ENCODE measurements at regions not wholly inside any gene's neighbourhood (a gene's known extent, or its start where the extent isn't known, plus 50 kb on each side); places are given as distances from the start of the nearest gene placed in this dataset.
"Not testable (repeated sequence)": the region's sequence is repeated elsewhere in the genome, so short reads cannot be mapped to it uniquely, and the experiment has no call there.

GRCh38 chr1:228882041-228882770, 146.9 kb downstream of the RHOU start:
- no peak for ATAC-seq (replicated peaks)
- no peaks in the 10 kb centered on the region for H3K4me1 Mint-ChIP-seq
- H3K4me3 Mint-ChIP-seq: no peak overlapping the region
- H3K36me3 Mint-ChIP-seq (ENCODE audit: low read depth): no peaks in the 10 kb centered on the region
- no peaks in the 10 kb centered on the region for H3K27me3 Mint-ChIP-seq
- H3K27ac Mint-ChIP-seq: no peak overlapping the region
- H3K9me3 Mint-ChIP-seq: no peaks in the 10 kb centered on the region

GRCh38 chr1:228882771-228883450, 147.6 kb downstream of the RHOU start:
- no peak for ATAC-seq (replicated peaks)
- Mint-ChIP-seq H3K4me3 (no peak overlapping the region), H3K27me3 (no peaks in the 10 kb centered on the region), H3K4me1 (no peaks in the 10 kb centered on the region), H3K36me3 (ENCODE audit: low read depth) (no peaks in the 10 kb centered on the region), H3K9me3 (no peaks in the 10 kb centered on the region), H3K27ac (no peak overlapping the region)

- ATAC-seq (replicated peaks): no peak
These were observed 148.3 kb downstream of the RHOU start for GRCh38 chr1:228883535-228883934.

DNA sequence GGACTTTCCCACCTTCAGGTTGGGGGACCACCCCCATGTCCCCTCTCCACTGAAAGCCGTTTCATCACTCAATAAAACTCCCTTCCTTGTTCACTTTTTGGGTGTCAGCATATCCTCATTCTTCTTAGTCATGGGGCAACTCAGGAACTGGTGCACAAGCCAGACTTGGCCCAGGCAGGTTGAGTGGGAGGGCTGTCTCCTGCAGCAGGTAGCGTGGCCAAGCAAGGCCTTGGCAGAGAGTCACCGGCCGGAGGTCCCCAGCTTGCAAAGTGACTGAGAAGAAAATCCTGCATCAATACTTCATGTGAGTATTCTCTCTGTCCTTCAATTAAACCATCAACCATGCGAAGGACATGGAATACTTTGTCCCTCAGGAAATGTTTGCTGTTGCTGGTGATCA, 148.9 kb downstream of the RHOU start:
- no peaks in the 10 kb centered on the region for H3K27me3 Mint-ChIP-seq
- ATAC-seq (replicated peaks): no peak
- no peak overlapping the region for H3K4me3 Mint-ChIP-seq
- no peaks in the 10 kb centered on the region for H3K9me3 Mint-ChIP-seq
- no peaks in the 10 kb centered on the region for H3K4me1 Mint-ChIP-seq
- no peak overlapping the region for H3K27ac Mint-ChIP-seq
- no peaks in the 10 kb centered on the region for H3K36me3 Mint-ChIP-seq (ENCODE audit: low read depth)

More at GRCh38 chr1:228883535-228883934, 148.3 kb downstream of the RHOU start:
- H3K4me1 Mint-ChIP-seq: no peaks in the 10 kb centered on the region
- no peak overlapping the region for H3K27ac Mint-ChIP-seq
- no peaks in the 10 kb centered on the region for H3K27me3 Mint-ChIP-seq
- no peaks in the 10 kb centered on the region for H3K36me3 Mint-ChIP-seq (ENCODE audit: low read depth)
- H3K9me3 Mint-ChIP-seq: no peaks in the 10 kb centered on the region
- H3K4me3 Mint-ChIP-seq: no peak overlapping the region

DNA sequence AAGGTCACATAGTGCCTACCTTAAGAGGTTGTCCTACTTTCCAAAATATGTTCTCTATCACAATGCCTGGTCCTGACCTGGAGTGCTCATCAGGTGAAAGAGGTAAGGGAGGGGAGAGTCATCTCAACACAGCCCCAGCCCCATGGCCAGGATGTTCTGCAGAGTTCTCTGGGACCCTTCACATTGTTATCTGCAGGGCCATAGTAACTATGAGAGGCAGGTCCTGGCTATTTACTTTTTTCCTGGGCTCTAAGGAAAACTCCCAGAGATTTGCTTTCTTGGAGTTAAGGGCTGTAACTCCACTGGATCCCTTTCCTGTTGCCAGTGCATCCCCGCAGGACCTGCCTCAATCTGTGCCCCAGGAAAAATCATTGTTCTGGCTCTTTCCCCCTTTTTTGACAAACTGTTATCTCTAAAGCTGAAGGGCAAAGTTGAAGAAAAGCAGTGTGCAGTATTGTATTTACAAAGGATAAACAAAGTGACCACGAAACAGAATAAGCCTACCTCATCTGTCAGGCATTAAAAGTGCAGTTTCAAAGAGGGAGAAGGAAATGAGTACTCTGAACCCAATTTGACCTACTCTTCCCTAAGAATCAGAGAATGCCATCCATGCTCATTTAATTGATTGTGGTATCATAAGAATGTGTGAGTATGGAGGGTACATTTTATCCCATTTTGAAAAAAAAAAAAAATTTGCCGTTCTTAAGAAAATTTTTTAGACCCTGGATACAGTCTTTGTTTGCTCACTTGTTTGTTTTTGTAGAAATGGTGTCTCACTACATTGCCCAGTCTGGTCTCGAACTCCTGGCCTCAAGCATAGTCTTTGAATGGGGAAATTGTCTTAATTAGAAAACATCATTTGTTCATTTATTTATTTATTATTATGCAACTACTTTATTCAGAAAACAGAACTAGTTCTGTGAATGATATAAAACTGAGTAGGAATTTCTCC, 149.6 kb downstream of the RHOU start:
- no peak overlapping the region for H3K27ac Mint-ChIP-seq
- H3K4me1 Mint-ChIP-seq: no peaks in the 10 kb centered on the region

DNA sequence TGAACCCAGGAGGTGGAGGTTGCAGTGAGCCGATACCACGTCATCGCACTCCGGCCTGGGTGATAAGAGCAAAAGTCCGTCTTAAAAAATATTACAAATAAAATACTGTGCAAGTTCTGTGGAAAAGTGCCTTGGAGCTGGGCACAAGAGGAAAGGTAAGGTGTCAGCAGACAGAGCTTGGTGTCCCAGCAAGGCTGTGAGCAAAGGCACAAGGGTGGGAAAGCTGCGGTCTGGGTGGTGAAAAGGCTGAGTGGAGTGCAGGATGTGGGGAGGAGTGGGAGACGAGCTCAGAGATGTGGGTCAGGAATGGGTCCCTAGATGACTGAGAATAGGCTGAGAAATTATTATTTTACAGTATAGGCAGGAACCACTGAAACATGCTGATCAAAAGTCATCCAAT, 150.6 kb downstream of the RHOU start:
- H3K9me3 Mint-ChIP-seq: no peaks in the 10 kb centered on the region
- H3K27ac Mint-ChIP-seq: no peak overlapping the region
- H3K27me3 Mint-ChIP-seq: peaks cover 4% of the 10 kb centered on the region
- H3K36me3 Mint-ChIP-seq (ENCODE audit: low read depth): no peaks in the 10 kb centered on the region
- no peak overlapping the region for H3K4me3 Mint-ChIP-seq
- H3K4me1 Mint-ChIP-seq: no peaks in the 10 kb centered on the region
- ATAC-seq (replicated peaks): peak; percentile 26

More for the DNA sequence above, 149.6 kb downstream of the RHOU start:
- H3K4me3 Mint-ChIP-seq: no peak overlapping the region
- no peaks in the 10 kb centered on the region for H3K27me3 Mint-ChIP-seq
- no peaks in the 10 kb centered on the region for H3K36me3 Mint-ChIP-seq (ENCODE audit: low read depth)
- ATAC-seq (replicated peaks): no peak
- no peaks in the 10 kb centered on the region for H3K9me3 Mint-ChIP-seq

- Mint-ChIP-seq H3K27ac (no peak overlapping the region), H3K4me1 (no peaks in the 10 kb centered on the region), H3K4me3 (no peak overlapping the region), H3K27me3 (peaks cover 4% of the 10 kb centered on the region), H3K9me3 (no peaks in the 10 kb centered on the region), H3K36me3 (ENCODE audit: low read depth) (no peaks in the 10 kb centered on the region)
- ATAC-seq (replicated peaks): no peak
These were observed 151.8 kb downstream of the RHOU start for GRCh38 chr1:228887101-228887500.

- ATAC-seq (replicated peaks): no peak
- H3K36me3 Mint-ChIP-seq (ENCODE audit: low read depth): no peaks in the 10 kb centered on the region
These were observed 152.7 kb downstream of the RHOU start for GRCh38 chr1:228887960-228888359.

DNA sequence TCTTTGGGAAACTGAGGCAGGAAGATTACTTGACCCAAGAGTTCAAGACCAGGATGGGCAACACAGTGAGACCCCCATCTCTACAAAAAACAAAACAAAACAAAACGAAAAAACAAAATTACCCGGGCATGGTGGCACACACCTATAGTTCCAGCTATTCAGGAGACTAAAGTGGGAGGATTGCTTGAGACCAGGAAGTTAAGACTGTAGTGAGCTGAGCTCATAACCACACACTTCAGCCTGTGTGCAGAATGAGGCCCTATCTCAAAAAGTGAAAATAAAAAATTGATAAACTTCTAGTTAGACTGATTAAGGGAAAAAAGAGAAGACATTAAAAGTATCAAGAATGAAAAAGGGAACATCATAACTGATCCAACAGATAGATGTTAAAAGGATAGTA, 154.0 kb downstream of the RHOU start:
- no peak for ATAC-seq (replicated peaks)
- H3K27me3 Mint-ChIP-seq: peaks cover 4% of the 10 kb centered on the region
- H3K4me1 Mint-ChIP-seq: no peaks in the 10 kb centered on the region

More at GRCh38 chr1:228887960-228888359, 152.7 kb downstream of the RHOU start:
- peaks cover 4% of the 10 kb centered on the region for H3K27me3 Mint-ChIP-seq
- no peak overlapping the region for H3K4me3 Mint-ChIP-seq
- no peaks in the 10 kb centered on the region for H3K9me3 Mint-ChIP-seq
- H3K4me1 Mint-ChIP-seq: no peaks in the 10 kb centered on the region
- no peak overlapping the region for H3K27ac Mint-ChIP-seq

GRCh38 chr1:228891272-228892034, 156.2 kb downstream of the RHOU start:
- H3K27ac Mint-ChIP-seq: no peak overlapping the region
- ATAC-seq (replicated peaks): no peak
- no peaks in the 10 kb centered on the region for H3K9me3 Mint-ChIP-seq
- no peak overlapping the region for H3K4me3 Mint-ChIP-seq
- H3K36me3 Mint-ChIP-seq (ENCODE audit: low read depth): no peaks in the 10 kb centered on the region
- no peaks in the 10 kb centered on the region for H3K4me1 Mint-ChIP-seq
- H3K27me3 Mint-ChIP-seq: peaks cover 4% of the 10 kb centered on the region

More for the DNA sequence above, 154.0 kb downstream of the RHOU start:
- no peak overlapping the region for H3K4me3 Mint-ChIP-seq
- no peaks in the 10 kb centered on the region for H3K36me3 Mint-ChIP-seq (ENCODE audit: low read depth)
- no peaks in the 10 kb centered on the region for H3K9me3 Mint-ChIP-seq
- H3K27ac Mint-ChIP-seq: no peak overlapping the region

- H3K9me3 Mint-ChIP-seq; H3K36me3 Mint-ChIP-seq (ENCODE audit: low read depth); ATAC-seq (replicated peaks); H3K27ac Mint-ChIP-seq; H3K4me3 Mint-ChIP-seq; H3K4me1 Mint-ChIP-seq; H3K27me3 Mint-ChIP-seq: not testable (repeated sequence)
These were observed 156.9 kb downstream of the RHOU start for GRCh38 chr1:228892200-228892599.

DNA sequence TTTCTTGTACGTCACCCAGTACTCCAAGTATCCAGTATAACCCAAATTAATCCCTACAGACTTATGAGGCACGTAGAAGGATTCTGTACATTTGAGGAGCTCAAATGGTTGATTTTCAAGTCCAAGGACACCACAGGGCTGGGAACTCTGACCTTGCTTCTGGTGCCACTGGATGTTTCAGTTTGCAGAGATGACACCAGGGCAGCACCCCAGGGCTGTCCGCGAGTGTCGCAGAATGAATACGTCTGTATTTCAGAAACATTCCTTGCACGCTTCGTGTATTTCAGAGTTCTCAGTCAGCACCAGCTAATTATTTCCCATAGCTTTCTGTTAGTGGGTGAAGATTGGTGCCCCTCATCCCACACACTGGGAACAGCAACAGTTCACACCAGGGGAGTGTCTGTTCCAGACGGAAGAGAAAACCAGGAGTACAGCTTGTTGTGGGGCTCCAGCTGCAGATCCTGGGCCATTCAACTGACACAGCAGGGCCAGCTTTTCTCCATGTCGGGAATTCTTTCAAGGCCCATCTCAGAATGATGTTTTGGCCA, 159.2 kb downstream of the RHOU start:
- Mint-ChIP-seq H3K9me3 (no peaks in the 10 kb centered on the region), H3K27ac (no peak overlapping the region), H3K27me3 (peaks cover 4% of the 10 kb centered on the region), H3K4me3 (no peak overlapping the region), H3K4me1 (no peaks in the 10 kb centered on the region), H3K36me3 (ENCODE audit: low read depth) (no peaks in the 10 kb centered on the region)
- no peak for ATAC-seq (replicated peaks)

- Mint-ChIP-seq H3K9me3 (no peaks in the 10 kb centered on the region), H3K27me3 (no peaks in the 10 kb centered on the region), H3K27ac (no peak overlapping the region), H3K4me3 (no peak overlapping the region), H3K4me1 (no peaks in the 10 kb centered on the region), H3K36me3 (ENCODE audit: low read depth) (no peaks in the 10 kb centered on the region)
- no peak for ATAC-seq (replicated peaks)
These were observed 162.6 kb downstream of the RHOU start for GRCh38 chr1:228897901-228898300.

GRCh38 chr1:228898582-228898992, 163.3 kb downstream of the RHOU start:
- H3K4me3 Mint-ChIP-seq: no peak overlapping the region
- no peaks in the 10 kb centered on the region for H3K36me3 Mint-ChIP-seq (ENCODE audit: low read depth)
- ATAC-seq (replicated peaks): no peak
- no peaks in the 10 kb centered on the region for H3K4me1 Mint-ChIP-seq
- H3K27me3 Mint-ChIP-seq: no peaks in the 10 kb centered on the region
- H3K27ac Mint-ChIP-seq: no peak overlapping the region
- H3K9me3 Mint-ChIP-seq: no peaks in the 10 kb centered on the region

Data from activated T-helper 17 cell treated with anti-CD3 and anti-CD28 coated beads, Interleukin-2, amount 50 U/mL, for 72 hours (primary cell).